DOHH2 (cell line): ENCODE measurements at regions not wholly inside any gene's neighbourhood (a gene's known extent, or its start where the extent isn't known, plus 50 kb on each side); places are given as distances from the start of the nearest gene placed in this dataset.

Experiments
- EZH2phosphoT487 ChIP-seq: fragments of 200-600 bp; sonication (generic); IDR thresholded peaks from 2 replicates; pipeline ENCODE4 v1.6.1; 2017; ENCODE audit warnings: borderline replicate concordance, mild to moderate bottlenecking, antibody characterized with exemption, low read length, moderate library complexity, mixed read lengths
- TF ChIP-seq, protein P1 (sequence below): fragments of 200-600 bp; sonication (generic); IDR thresholded peaks from one replicate; pipeline ENCODE4 v1.5.1; 2014; ENCODE audit warnings: antibody characterized with exemption, mild to moderate bottlenecking, low read depth, low read length; ENCODE audit not compliant: poor library complexity, severe bottlenecking

GRCh38 chr11:92569726-92570125 is 345.1 kb downstream of the FAT3 start:
- TF ChIP-seq, protein P1, sequence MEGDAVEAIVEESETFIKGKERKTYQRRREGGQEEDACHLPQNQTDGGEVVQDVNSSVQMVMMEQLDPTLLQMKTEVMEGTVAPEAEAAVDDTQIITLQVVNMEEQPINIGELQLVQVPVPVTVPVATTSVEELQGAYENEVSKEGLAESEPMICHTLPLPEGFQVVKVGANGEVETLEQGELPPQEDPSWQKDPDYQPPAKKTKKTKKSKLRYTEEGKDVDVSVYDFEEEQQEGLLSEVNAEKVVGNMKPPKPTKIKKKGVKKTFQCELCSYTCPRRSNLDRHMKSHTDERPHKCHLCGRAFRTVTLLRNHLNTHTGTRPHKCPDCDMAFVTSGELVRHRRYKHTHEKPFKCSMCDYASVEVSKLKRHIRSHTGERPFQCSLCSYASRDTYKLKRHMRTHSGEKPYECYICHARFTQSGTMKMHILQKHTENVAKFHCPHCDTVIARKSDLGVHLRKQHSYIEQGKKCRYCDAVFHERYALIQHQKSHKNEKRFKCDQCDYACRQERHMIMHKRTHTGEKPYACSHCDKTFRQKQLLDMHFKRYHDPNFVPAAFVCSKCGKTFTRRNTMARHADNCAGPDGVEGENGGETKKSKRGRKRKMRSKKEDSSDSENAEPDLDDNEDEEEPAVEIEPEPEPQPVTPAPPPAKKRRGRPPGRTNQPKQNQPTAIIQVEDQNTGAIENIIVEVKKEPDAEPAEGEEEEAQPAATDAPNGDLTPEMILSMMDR = no peak
- no peak for TF ChIP-seq EZH2phosphoT487
